Choroid plexus epithelial cell (primary cell): ENCODE measurements at regions not wholly inside any gene's neighbourhood (a gene's known extent, or its start where the extent isn't known, plus 50 kb on each side); places are given as distances from the start of the nearest gene placed in this dataset.

Experiments used
- DNase-seq: peaks from one replicate; pipeline ENCODE4 v3.0.0-alpha.2; 2010; ENCODE audit warnings: low read depth
- H3K4me3 ChIP-seq: 2 replicates; pipeline ENCODE4 v1.5.1; 2011; ENCODE audit warnings: low read depth, mild to moderate bottlenecking, control low read depth, low read length, moderate library complexity
- CTCF ChIP-seq: conservative IDR thresholded peaks from 2 replicates; pipeline ENCODE4 v1.5.1; 2011; ENCODE audit warnings: low read depth, mild to moderate bottlenecking, control low read depth, inconsistent platforms, low read length, moderate library complexity

DNA sequence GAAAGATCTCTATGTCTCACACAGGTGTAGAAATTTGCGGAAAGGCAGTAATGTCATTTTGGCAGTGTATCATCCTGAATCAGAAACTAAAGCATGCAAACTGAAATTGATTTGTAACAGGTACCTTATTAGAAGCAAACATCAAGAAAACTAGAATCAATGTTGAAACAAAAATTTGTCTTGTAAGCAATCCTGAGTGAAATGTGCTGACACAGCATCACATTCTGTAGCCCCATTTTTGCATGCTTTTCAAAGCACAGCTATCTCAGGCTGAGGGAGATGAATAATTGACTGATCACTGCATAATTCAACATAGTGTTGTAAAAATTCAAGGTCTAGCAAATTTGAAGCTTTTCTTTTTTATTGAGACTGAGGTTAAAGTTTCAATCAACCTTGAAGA, 539.7 kb downstream of the DACH1 start:
- no peak for DNase-seq
- H3K4me3 ChIP-seq, result no peak overlapping the region
- no peak for TF ChIP-seq CTCF

- TF ChIP-seq CTCF, result no peak
- no peak overlapping the region for H3K4me3 ChIP-seq
- no peak for DNase-seq
Measured at GRCh38 chr13:71325556-71325955, 541.4 kb downstream of the DACH1 start.

GRCh38 chr13:71323266-71323665, 543.7 kb downstream of the DACH1 start:
- no peak for DNase-seq
- no peak overlapping the region for H3K4me3 ChIP-seq
- TF ChIP-seq CTCF, result no peak

GRCh38 chr13:71320452-71320851, 546.6 kb downstream of the DACH1 start:
- no peak overlapping the region for H3K4me3 ChIP-seq
- peak; percentile 62 for DNase-seq
- peak; percentile 68 for TF ChIP-seq CTCF

DNA sequence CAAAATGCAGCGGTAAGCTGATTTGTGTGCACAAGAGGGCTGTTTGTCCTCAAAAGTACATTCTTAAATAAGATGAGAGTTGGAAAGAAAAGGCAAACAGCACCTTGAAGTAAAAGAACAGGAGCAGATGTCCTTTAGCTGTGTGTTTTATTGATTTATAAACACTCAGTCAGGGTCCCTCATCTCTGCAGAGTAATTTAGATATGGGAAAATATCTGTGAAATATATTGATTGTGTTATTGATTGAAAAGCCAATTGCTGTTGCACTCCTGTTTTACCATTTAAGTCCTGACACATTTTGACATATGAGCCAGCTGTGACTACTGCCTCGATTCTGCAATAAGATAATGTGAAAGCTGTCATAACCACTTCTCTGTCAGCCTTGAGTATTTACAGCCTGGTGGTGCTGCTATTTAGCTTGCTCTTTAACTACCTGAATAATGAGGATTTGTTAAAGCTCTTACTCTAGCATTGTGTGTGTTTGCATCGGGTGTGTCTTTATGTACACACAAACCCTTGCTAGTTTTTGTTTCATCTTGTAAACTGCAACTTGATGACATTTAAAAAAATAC, 550.1 kb downstream of the DACH1 start:
- TF ChIP-seq CTCF, result no peak
- no peak overlapping the region for H3K4me3 ChIP-seq
- no peak for DNase-seq

GRCh38 chr13:71312923-71313322, 554.1 kb downstream of the DACH1 start:
- DNase-seq, result no peak
- TF ChIP-seq CTCF, result no peak
- no peak overlapping the region for H3K4me3 ChIP-seq

DNA sequence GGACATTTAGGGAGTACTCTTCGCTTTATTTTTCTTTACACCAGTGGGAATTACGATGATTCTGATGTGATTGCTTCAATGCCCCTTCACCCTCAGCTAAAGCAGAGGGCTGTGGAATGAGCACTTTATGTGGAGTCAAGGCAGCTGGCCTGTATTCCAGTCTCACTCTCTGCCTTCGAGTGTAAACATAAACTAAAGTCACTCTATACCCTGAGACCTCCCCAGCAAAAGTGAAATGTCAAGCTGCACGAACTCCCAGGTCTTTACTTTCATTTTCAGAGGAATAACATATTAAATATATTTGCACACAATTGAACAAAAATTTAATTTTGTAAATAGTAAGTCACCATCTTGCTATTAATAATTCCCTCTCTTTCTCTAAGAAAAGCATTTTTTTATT, 557.1 kb downstream of the DACH1 start:
- no peak for TF ChIP-seq CTCF
- H3K4me3 ChIP-seq, result no peak overlapping the region
- DNase-seq, result no peak
